ENCODE measurements at regions not wholly inside any gene's neighbourhood (a gene's known extent, or its start where the extent isn't known, plus 50 kb on each side); places are given as distances from the start of the nearest gene placed in this dataset.

DNA sequence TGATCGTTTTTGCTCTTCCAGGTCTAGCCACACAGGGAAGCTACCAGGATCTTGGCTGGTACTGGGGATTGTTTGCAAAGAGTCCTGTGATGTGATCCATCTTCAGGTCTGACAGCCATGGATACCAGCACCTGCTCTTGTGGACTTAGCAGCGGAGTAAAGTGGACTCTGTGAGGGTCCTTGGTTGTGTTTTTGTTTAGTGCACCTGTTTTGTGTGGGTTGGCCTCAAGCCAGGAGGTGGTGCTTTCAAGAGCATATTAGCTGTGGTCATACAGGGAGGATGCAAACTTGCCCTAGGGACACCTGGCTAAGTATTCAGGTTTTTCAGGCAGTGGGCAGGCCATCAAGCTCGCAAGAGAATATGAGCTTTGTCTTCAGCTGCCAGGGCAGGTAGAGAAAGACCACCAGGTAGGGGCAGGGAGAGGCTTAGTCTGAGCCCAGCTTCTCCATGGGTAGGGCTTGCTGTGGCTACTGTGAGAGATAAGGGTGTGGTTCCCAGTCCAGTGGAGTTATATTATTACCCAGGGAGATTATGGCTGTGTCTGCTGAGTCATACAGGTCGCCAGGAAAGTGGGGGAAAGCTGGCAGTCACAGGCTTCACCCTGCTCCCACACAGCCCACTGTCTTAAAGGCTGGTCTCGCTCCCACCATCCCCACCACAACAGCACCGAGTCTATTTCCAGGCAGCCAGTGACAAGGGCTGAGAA is 293.7 kb downstream of the PCDH18 start:
- H3K27ac ChIP-seq, result no peak overlapping the region
- H3K4me1 ChIP-seq, result no peaks in the 10 kb centered on the region
- H2AFZ ChIP-seq, result no peak overlapping the region
- no peak overlapping the region for H3K4me3 ChIP-seq (ENCODE audit: low read depth, low read length)
- no peaks in the 10 kb centered on the region for H3K9me3 ChIP-seq (ENCODE audit: control insufficient read depth, low read length)
- peaks cover 2% of the 10 kb centered on the region for H3K36me3 ChIP-seq (ENCODE audit: control insufficient read depth, insufficient read depth, low read length)
- H3K4me2 ChIP-seq (ENCODE audit: low read length), result no peak overlapping the region
- H3K27me3 ChIP-seq (ENCODE audit: control insufficient read depth, insufficient read depth, low read length), result no peaks in the 10 kb centered on the region
- H3K79me2 ChIP-seq, result no peaks in the 10 kb centered on the region
- TF ChIP-seq, protein P1, sequence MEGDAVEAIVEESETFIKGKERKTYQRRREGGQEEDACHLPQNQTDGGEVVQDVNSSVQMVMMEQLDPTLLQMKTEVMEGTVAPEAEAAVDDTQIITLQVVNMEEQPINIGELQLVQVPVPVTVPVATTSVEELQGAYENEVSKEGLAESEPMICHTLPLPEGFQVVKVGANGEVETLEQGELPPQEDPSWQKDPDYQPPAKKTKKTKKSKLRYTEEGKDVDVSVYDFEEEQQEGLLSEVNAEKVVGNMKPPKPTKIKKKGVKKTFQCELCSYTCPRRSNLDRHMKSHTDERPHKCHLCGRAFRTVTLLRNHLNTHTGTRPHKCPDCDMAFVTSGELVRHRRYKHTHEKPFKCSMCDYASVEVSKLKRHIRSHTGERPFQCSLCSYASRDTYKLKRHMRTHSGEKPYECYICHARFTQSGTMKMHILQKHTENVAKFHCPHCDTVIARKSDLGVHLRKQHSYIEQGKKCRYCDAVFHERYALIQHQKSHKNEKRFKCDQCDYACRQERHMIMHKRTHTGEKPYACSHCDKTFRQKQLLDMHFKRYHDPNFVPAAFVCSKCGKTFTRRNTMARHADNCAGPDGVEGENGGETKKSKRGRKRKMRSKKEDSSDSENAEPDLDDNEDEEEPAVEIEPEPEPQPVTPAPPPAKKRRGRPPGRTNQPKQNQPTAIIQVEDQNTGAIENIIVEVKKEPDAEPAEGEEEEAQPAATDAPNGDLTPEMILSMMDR (IDR thresholded peaks at IDR 0.05), result no peak
- H3K9ac ChIP-seq, result no peak overlapping the region

DNA sequence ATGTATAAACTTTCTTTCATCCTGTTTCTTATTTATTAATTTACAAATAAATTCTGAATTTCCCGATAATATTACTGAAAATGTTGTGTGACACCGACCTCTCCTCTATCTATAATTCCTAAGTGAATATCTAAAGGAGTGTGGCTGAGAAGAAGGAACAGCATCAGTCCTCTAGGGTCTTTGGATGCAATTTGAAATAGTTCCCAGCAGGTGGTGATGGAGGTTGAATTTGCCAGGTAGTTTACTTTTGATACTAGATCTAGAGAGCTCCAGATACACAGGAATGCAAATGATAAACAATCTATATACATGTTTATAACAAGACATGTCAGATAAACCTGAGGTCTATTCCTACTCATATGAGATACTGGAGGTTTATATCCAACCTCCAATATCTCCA is 305.4 kb downstream of the PCDH18 start:
- Histone ChIP-seq H3K9ac (no peak overlapping the region), H3K9me3 (ENCODE audit: control insufficient read depth, low read length) (peaks cover 5% of the 10 kb centered on the region), H3K4me1 (no peaks in the 10 kb centered on the region), H2AFZ (no peak overlapping the region), H3K36me3 (ENCODE audit: control insufficient read depth, insufficient read depth, low read length) (no peaks in the 10 kb centered on the region), H3K27me3 (ENCODE audit: control insufficient read depth, insufficient read depth, low read length) (no peaks in the 10 kb centered on the region), H3K79me2 (no peaks in the 10 kb centered on the region), H3K4me2 (ENCODE audit: low read length) (no peak overlapping the region), H3K4me3 (ENCODE audit: low read depth, low read length) (no peak overlapping the region), H3K27ac (no peak overlapping the region)
- TF ChIP-seq, protein P1 (IDR thresholded peaks at IDR 0.05), result no peak

DNA sequence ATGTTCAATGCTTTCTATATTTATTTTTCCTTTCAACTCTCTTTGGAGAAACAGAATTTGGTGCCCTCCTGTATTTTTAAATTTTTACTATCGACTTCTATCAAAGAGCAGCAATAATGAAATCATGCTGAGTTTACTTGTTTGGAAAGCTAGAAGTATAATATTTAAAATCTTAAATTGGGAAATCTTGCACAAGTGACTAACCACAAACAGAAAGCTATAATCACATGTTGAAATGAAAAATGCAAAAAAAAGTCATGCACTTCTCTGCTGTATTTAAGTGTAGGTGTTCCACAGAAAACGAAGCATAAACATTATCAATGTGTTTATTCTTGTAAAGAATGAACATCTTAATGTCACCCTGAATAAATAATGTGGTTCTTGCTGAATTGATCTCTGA is 306.1 kb downstream of the PCDH18 start:
- Histone ChIP-seq H3K4me3 (ENCODE audit: low read depth, low read length) (no peak overlapping the region), H3K9me3 (ENCODE audit: control insufficient read depth, low read length) (peaks cover 5% of the 10 kb centered on the region), H3K79me2 (no peaks in the 10 kb centered on the region), H2AFZ (no peak overlapping the region), H3K36me3 (ENCODE audit: control insufficient read depth, insufficient read depth, low read length) (no peaks in the 10 kb centered on the region), H3K9ac (no peak overlapping the region), H3K27me3 (ENCODE audit: control insufficient read depth, insufficient read depth, low read length) (no peaks in the 10 kb centered on the region), H3K27ac (no peak overlapping the region), H3K4me1 (no peaks in the 10 kb centered on the region), H3K4me2 (ENCODE audit: low read length) (no peak overlapping the region)
- TF ChIP-seq, protein P1 (IDR thresholded peaks at IDR 0.05), result no peak

DNA sequence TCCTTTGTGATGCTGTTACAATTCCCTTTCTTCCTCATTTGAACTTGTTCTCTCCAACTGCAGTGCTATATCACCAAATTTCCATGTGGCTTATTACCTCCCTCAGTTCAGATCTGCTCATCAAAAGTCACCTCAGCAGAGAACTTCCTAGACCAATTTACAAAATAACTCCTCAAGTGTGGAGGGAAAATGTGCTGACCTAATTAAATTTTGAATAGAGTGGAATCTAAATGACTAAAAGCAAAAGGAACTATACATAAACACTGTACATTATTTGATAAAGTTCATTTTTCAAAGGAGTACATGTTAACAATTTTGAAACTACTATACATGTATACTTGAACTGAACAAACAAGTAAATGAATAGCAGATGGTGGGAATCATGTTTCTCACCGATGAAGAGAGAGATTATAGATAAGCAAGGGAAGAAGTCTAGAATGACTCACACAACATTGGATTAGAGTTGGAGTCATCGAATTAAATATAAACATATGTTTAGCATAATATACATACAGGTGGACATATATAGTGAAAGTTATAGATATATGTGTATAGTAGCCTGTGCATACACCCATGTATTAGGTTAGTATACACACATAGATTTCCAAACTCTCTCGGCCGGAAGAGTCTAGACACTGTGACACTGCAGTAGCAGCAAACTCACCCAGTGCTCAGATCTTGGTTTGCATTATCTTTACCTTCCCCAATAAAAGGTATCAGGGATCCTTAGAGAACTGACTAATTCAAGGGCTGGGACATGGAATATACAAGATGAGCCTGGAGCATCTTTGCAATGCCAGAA is 318.7 kb downstream of the PCDH18 start:
- H3K27me3 ChIP-seq (ENCODE audit: control insufficient read depth, insufficient read depth, low read length), result no peaks in the 10 kb centered on the region
- no peaks in the 10 kb centered on the region for H3K36me3 ChIP-seq (ENCODE audit: control insufficient read depth, insufficient read depth, low read length)
- TF ChIP-seq, protein P1 (IDR thresholded peaks at IDR 0.05), result no peak
- no peaks in the 10 kb centered on the region for H3K9me3 ChIP-seq (ENCODE audit: control insufficient read depth, low read length)
- no peaks in the 10 kb centered on the region for H3K79me2 ChIP-seq
- H3K4me2 ChIP-seq (ENCODE audit: low read length), result no peak overlapping the region
- H3K27ac ChIP-seq, result no peak overlapping the region
- no peaks in the 10 kb centered on the region for H3K4me1 ChIP-seq
- no peak overlapping the region for H3K4me3 ChIP-seq (ENCODE audit: low read depth, low read length)
- no peak overlapping the region for H2AFZ ChIP-seq
- no peak overlapping the region for H3K9ac ChIP-seq

Measured in parathyroid adenoma (tissue), 2 donors.